Activated T-cell treated with anti-CD3 and anti-CD28 coated beads, Interleukin-2, amount 50 U/mL, for 48 hours (primary cell): ENCODE measurements at regions not wholly inside any gene's neighbourhood (a gene's known extent, or its start where the extent isn't known, plus 50 kb on each side); places are given as distances from the start of the nearest gene placed in this dataset.
A peak's percentile ranks its signal among the peaks of the same experiment; 100 is the strongest.

Experiments used
- DNase-seq, 2 experiments: peaks; one replicate each; pipeline ENCODE4 v3.0.0-alpha.2; 2020

- no peak for DNase-seq
Observed at GRCh38 chr7:17699696-17700095, 240.6 kb downstream of the SNX13 start.

- no peak for DNase-seq
Observed at GRCh38 chr7:17700138-17700537, 240.2 kb downstream of the SNX13 start.

GRCh38 chr7:17706275-17706674 lies 234.0 kb downstream of the SNX13 start:
- DNase-seq = no peak

GRCh38 chr7:17706734-17707133 lies 233.6 kb downstream of the SNX13 start:
- peak; percentile 39 to 48 for DNase-seq

GRCh38 chr7:17709127-17709526 lies 231.2 kb downstream of the SNX13 start:
- DNase-seq = no peak

DNA sequence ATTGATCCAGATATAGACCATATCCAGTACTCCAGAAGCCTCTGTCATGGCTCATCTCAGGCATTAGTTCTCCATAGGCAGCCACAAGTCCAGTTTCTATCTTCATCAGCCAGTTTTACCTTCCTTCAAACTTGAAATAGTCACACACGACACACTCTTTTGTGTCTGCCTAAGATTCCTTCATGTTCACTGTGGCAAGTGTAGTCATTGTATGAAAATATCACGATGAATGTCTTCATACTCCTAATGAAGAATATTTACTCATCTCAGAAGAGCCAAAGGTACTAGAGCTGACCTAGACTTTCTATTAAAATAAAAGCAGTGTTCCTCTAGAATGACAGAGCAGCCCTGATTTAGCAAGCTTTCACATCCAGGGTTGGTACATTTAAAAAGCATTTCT lies 230.7 kb downstream of the SNX13 start:
- DNase-seq = no peak

DNA sequence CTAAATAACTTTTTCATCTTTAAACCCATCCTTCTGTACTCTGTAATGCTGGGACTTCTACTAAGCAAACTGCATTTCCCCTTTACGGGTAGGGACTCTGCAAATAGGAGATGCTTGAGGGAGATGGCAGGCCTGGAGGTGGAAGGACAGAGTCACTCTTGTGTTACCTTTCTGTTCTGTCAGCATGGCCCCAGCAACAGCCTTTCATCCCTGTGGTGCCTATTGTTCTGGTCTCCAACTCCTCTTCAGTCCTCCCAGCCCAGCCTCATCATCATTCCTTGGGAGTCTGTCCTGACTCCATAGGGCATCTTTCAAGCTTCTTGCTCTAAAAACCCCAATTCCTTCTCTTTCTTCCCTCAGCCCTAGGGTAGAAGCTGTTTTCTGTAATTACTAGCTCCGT lies 230.0 kb downstream of the SNX13 start:
- DNase-seq = no peak

- DNase-seq = no peak
Observed at GRCh38 chr7:17713584-17713983, 226.7 kb downstream of the SNX13 start.

DNA sequence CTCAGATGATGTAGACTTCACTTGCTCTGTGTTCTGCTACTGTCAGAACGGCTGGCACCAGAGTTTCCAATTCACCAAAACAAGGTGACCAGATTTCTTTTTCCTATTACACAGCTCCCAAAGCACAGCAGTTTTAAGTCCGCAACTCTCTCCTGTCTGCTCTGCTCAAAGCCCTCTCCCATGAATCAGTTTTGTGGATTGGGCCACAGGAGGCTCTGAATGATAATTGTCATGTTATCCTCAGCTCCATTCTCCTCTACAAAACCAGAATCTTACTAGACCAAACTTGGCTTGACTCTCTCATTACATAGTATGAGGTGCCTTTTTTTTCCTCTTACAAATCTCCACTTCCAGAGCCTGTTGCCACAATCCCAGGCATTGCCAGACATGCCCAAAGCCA lies 223.5 kb downstream of the SNX13 start:
- DNase-seq = no peak

GRCh38 chr7:17719998-17720397 lies 220.3 kb downstream of the SNX13 start:
- no peak for DNase-seq

- DNase-seq = no peak
Observed at GRCh38 chr7:17721736-17722285, 218.5 kb downstream of the SNX13 start.

DNA sequence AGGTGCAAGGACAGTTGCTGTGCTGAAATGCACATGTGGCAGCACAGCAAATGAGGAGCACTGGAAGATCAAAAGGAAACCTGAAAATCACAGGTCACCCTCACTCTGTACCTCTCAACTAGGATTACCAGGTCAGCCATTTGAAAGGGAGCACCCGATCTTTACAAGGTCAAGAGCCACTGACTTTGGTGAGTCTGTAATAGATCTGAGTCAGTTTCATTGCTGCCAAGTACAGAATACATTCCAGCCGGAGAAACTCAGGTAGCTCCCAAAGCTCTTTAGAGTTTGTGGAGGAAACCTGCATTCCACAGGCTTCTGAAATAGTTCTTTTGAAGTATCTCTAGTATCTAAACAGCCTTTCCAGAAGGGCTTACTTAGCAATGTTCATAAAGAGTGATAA lies 217.5 kb downstream of the SNX13 start:
- DNase-seq = no peak

DNA sequence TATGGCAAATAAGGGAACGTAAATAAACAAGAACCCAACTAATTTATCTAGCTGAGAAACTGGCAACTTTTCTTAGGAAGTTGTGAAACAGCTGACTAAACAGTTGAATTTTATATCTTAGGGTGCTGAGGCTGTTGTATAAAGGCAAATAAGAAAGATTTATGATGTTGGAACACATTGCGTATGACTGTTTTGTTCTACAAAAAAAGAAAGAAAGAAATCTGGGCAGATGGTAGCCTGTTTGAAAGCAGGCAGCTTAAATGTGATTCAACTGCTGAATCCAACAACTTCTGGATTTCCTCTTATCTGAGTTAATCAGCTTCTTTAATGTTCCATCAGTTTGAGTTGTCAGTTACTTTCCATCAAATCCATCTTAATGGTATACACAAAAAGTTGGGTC lies 214.5 kb downstream of the SNX13 start:
- DNase-seq = no peak

DNA sequence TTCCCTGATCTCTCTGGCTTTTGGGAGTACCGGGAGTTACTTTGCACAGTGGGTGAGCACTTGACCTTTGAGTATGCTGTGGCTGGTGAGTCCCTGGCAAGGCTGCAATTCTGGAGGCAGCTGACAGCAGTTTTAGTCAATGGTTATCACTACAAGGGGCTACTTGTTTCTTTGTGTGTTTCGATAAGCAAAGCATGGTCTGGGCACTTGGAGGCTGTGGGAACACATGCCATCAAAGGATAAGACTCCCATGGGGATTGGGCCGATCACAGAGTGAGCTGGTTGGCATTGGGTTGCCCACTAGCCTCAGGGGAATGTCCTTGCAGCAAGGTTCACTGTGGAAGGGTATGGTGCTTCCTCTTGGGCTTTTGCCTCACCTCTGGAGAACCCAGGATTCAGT lies 208.2 kb downstream of the SNX13 start:
- DNase-seq = no peak
